ENCODE measurements at regions not wholly inside any gene's neighbourhood (a gene's known extent, or its start where the extent isn't known, plus 50 kb on each side); places are given as distances from the start of the nearest gene placed in this dataset.

- no peak overlapping the region for H2AK5ac ChIP-seq (ENCODE audit: low read depth, low read length)
- H2BK120ac ChIP-seq (replicated peaks; ENCODE audit: low read depth, low read length) = no peak overlapping the region
- H3K23me2 ChIP-seq (ENCODE audit: low read depth, low read length) = no peaks in the 10 kb centered on the region
- H2BK15ac ChIP-seq (ENCODE audit: low read length) = no peak overlapping the region
- H4K8ac ChIP-seq (ENCODE audit: extremely low read depth, insufficient read depth, low read length) = no peak overlapping the region
- no peak overlapping the region for H2AFZ ChIP-seq (ENCODE audit: low read length)
- H3K23ac ChIP-seq (ENCODE audit: insufficient read length) = no peak overlapping the region
- no peak for DNase-seq (ENCODE audit: low read depth in 1 of 2, low spot score in 2 of 2)
- H4K20me1 ChIP-seq (replicated peaks in 1 of 2; ENCODE audit: control insufficient read depth in 1 of 2, insufficient read depth in 2 of 2, low read length in 2 of 2) = no peaks in the 10 kb centered on the region
- CTCF ChIA-PET (ENCODE audit: partially characterized antibody) = interaction anchor here (1.3 kb wide), 1 partner anchor 215 kb away, joined by 3 read pairs; no protein-coding TSS in a partner anchor
- H3K18ac ChIP-seq (ENCODE audit: extremely low read depth, low read length) = no peak overlapping the region
- no peaks in the 10 kb centered on the region for H3K79me2 ChIP-seq (ENCODE audit: control insufficient read depth in 1 of 2, insufficient read depth in 2 of 2, low read length in 2 of 2)
- no peak overlapping the region for H3K4ac ChIP-seq (replicated peaks; ENCODE audit: insufficient read length, low read depth, low read length)
- H3K4me2 ChIP-seq (ENCODE audit: insufficient read depth in 1 of 2, low read depth in 2 of 2, low read length in 2 of 2) = no peak overlapping the region
- H2BK12ac ChIP-seq (ENCODE audit: low read depth, low read length) = no peak overlapping the region
- no peaks in the 10 kb centered on the region; a peak in 1 of 4 replicates for H3K9me3 ChIP-seq (ENCODE audit: insufficient read depth in 2 of 2, low read depth in 1 of 2, low read length in 1 of 2)
- no peaks in the 10 kb centered on the region for H3K79me1 ChIP-seq (ENCODE audit: low read depth, low read length)
- H3K4me1 ChIP-seq (replicated peaks in 1 of 4; ENCODE audit: control insufficient read depth in 3 of 4, insufficient read depth in 4 of 4, low read length in 3 of 4) = no peaks in the 10 kb centered on the region
- no peak overlapping the region for H3K9ac ChIP-seq (replicated peaks in 1 of 4; ENCODE audit: extremely low read depth in 1 of 4, low read depth in 3 of 4, low read length in 3 of 4)
- 67% methylated on average over 4 of the region's 4 CpGs; no CpG with 5 or more reads in 1 of the 2 experiments for WGBS, 2 experiments (ENCODE audit: extremely low coverage in 1 of 2, insufficient coverage in 1 of 2, insufficient read length in 1 of 2, insufficient replicate concordance in 2 of 2, low coverage in 1 of 2, low lambda C conversion rate in 2 of 2, missing lambda C conversion rate in 1 of 2)
- no peaks in the 10 kb centered on the region; a peak in 1 of 8 replicates for H3K36me3 ChIP-seq (ENCODE audit: control insufficient read depth in 2 of 4, insufficient read depth in 4 of 4, low read length in 3 of 4)
- no peak overlapping the region for H3K4me3 ChIP-seq (ENCODE audit: extremely low read depth in 1 of 4, insufficient read depth in 2 of 4, low read depth in 3 of 4, low read length in 4 of 4)
- no peak overlapping the region for H2BK20ac ChIP-seq (ENCODE audit: low read length)
- TF ChIP-seq RNF2 (IDR thresholded peaks at IDR 0.05; ENCODE audit: borderline replicate concordance, low read depth, low read length, missing control alignments, poor library complexity, severe bottlenecking) (no peak), CBX5 (IDR thresholded peaks at IDR 0.05; ENCODE audit: low read depth, low read length) (no peak), CEBPB (IDR thresholded peaks at IDR 0.05; ENCODE audit: low read depth, low read length) (no peak), POU5F1 (IDR thresholded peaks at IDR 0.05; ENCODE audit: low read depth, low read length) (no peak)
- H2BK5ac ChIP-seq (ENCODE audit: low read depth, low read length) = no peak overlapping the region
- POLR2A ChIA-PET (ENCODE audit: partially characterized antibody) = no interaction called here
- H3K27ac ChIP-seq (ENCODE audit: low read depth, low read length) = no peak overlapping the region
- no peak for FAIRE-seq
- no peak overlapping the region for H3K56ac ChIP-seq (replicated peaks; ENCODE audit: insufficient read length, low read depth, low read length)
- no peak overlapping the region for H4K5ac ChIP-seq (ENCODE audit: insufficient read length, low read depth, low read length)
- H3K14ac ChIP-seq (ENCODE audit: insufficient read length) = no peak overlapping the region
- H3K27me3 ChIP-seq (replicated peaks in 1 of 4; ENCODE audit: control insufficient read depth in 3 of 4, extremely low read depth in 1 of 4, insufficient read depth in 3 of 4, low read length in 3 of 4) = no peaks in the 10 kb centered on the region
- no peak overlapping the region for H4K91ac ChIP-seq (replicated peaks; ENCODE audit: insufficient read length, low read length)
These were observed 561.0 kb upstream of the ANKRD30A start for GRCh38 chr10:36564433-36564832.
